H7 (cell line): ENCODE measurements at regions not wholly inside any gene's neighbourhood (a gene's known extent, or its start where the extent isn't known, plus 50 kb on each side); places are given as distances from the start of the nearest gene placed in this dataset.

Source experiments
- DNase-seq: peaks from one replicate; pipeline ENCODE4 v3.0.0; 2012
- H3K27me3 ChIP-seq: 2 replicates; pipeline ENCODE4 v1.6.0; 2011; ENCODE audit warnings: mild to moderate bottlenecking, low read length; ENCODE audit not compliant: control insufficient read depth, insufficient read depth
- H3K36me3 ChIP-seq: replicated peaks from 2 replicates; pipeline ENCODE4 v1.5.1; 2011; ENCODE audit warnings: low read length; ENCODE audit not compliant: control insufficient read depth, insufficient read depth
- H3K4me3 ChIP-seq: 2 replicates; pipeline ENCODE4 v1.5.1; 2011; ENCODE audit warnings: low read depth, mild to moderate bottlenecking, control low read depth, low read length, moderate library complexity; ENCODE audit not compliant: insufficient read depth

GRCh38 chr4:161189286-161190134 lies 974.3 kb downstream of the FSTL5 start:
- DNase-seq: no peak
- Histone ChIP-seq H3K36me3 (no peaks in the 10 kb centered on the region), H3K27me3 (no peaks in the 10 kb centered on the region)

GRCh38 chr4:161188578-161188977 lies 975.2 kb downstream of the FSTL5 start:
- Histone ChIP-seq H3K4me3 (no peak overlapping the region), H3K27me3 (no peaks in the 10 kb centered on the region), H3K36me3 (no peaks in the 10 kb centered on the region)
- DNase-seq: no peak

More at GRCh38 chr4:161189286-161190134, 974.3 kb downstream of the FSTL5 start:
- no peak overlapping the region for H3K4me3 ChIP-seq

GRCh38 chr4:161187569-161187968 lies 976.2 kb downstream of the FSTL5 start:
- DNase-seq: no peak
- Histone ChIP-seq H3K4me3 (no peak overlapping the region), H3K36me3 (no peaks in the 10 kb centered on the region), H3K27me3 (no peaks in the 10 kb centered on the region)

- H3K36me3 ChIP-seq: no peaks in the 10 kb centered on the region
- no peaks in the 10 kb centered on the region for H3K27me3 ChIP-seq
- DNase-seq: no peak
- H3K4me3 ChIP-seq: no peak overlapping the region
Measured at GRCh38 chr4:161186750-161187149, 977.0 kb downstream of the FSTL5 start.

GRCh38 chr4:161186012-161186411 lies 977.8 kb downstream of the FSTL5 start:
- Histone ChIP-seq H3K27me3 (no peaks in the 10 kb centered on the region), H3K36me3 (no peaks in the 10 kb centered on the region), H3K4me3 (no peak overlapping the region)
- no peak for DNase-seq

GRCh38 chr4:161183729-161184128 lies 980.1 kb downstream of the FSTL5 start:
- H3K36me3 ChIP-seq: no peaks in the 10 kb centered on the region
- DNase-seq: no peak
- H3K27me3 ChIP-seq: no peaks in the 10 kb centered on the region
- no peak overlapping the region for H3K4me3 ChIP-seq

- no peak for DNase-seq
- no peak overlapping the region for H3K4me3 ChIP-seq
- no peaks in the 10 kb centered on the region for H3K36me3 ChIP-seq
- H3K27me3 ChIP-seq: no peaks in the 10 kb centered on the region
Measured at GRCh38 chr4:161182913-161183312, 980.9 kb downstream of the FSTL5 start.

GRCh38 chr4:161178310-161178709 lies 985.5 kb downstream of the FSTL5 start:
- H3K4me3 ChIP-seq: no peak overlapping the region

GRCh38 chr4:161172396-161173026 lies 991.3 kb downstream of the FSTL5 start:
- no peak for DNase-seq
- Histone ChIP-seq H3K36me3 (no peaks in the 10 kb centered on the region), H3K27me3 (no peaks in the 10 kb centered on the region), H3K4me3 (no peak overlapping the region)

More at GRCh38 chr4:161178310-161178709, 985.5 kb downstream of the FSTL5 start:
- Histone ChIP-seq H3K36me3 (no peaks in the 10 kb centered on the region), H3K27me3 (no peaks in the 10 kb centered on the region)
- no peak for DNase-seq

GRCh38 chr4:161167539-161167938 lies 996.3 kb downstream of the FSTL5 start:
- no peak for DNase-seq
- Histone ChIP-seq H3K27me3 (no peaks in the 10 kb centered on the region), H3K36me3 (no peaks in the 10 kb centered on the region), H3K4me3 (no peak overlapping the region)

GRCh38 chr4:161160718-161161117 lies 1003.1 kb downstream of the FSTL5 start:
- H3K27me3 ChIP-seq: no peaks in the 10 kb centered on the region
- H3K36me3 ChIP-seq: no peaks in the 10 kb centered on the region
- no peak for DNase-seq
- H3K4me3 ChIP-seq: no peak overlapping the region

- no peak for DNase-seq
- Histone ChIP-seq H3K4me3 (no peak overlapping the region), H3K27me3 (no peaks in the 10 kb centered on the region), H3K36me3 (no peaks in the 10 kb centered on the region)
Measured at GRCh38 chr4:161148051-161148450, 1015.7 kb downstream of the FSTL5 start.

- Histone ChIP-seq H3K27me3 (no peaks in the 10 kb centered on the region), H3K4me3 (no peak overlapping the region), H3K36me3 (no peaks in the 10 kb centered on the region)
- no peak for DNase-seq
Measured at GRCh38 chr4:161143375-161143774, 1020.4 kb downstream of the FSTL5 start.

- Histone ChIP-seq H3K4me3 (no peak overlapping the region), H3K36me3 (no peaks in the 10 kb centered on the region), H3K27me3 (no peaks in the 10 kb centered on the region)
- no peak for DNase-seq
Measured at GRCh38 chr4:161134795-161135194, 1029.0 kb downstream of the FSTL5 start.

- no peak for DNase-seq
- Histone ChIP-seq H3K4me3 (no peak overlapping the region), H3K27me3 (no peaks in the 10 kb centered on the region), H3K36me3 (no peaks in the 10 kb centered on the region)
Measured at GRCh38 chr4:161133586-161134276, 1030.1 kb downstream of the FSTL5 start.
